Left lobe of liver (tissue), 2 donors: ENCODE measurements at regions not wholly inside any gene's neighbourhood (a gene's known extent, or its start where the extent isn't known, plus 50 kb on each side); places are given as distances from the start of the nearest gene placed in this dataset.

Experiments
- ATAC-seq: fragments of 200-7000 bp; cut with Tn5 transposase; one replicate; pipeline ENCODE4 v1.9.1; 2020; ENCODE audit warnings: mild to moderate bottlenecking, moderate library complexity
- DNase-seq: peaks from one replicate; pipeline ENCODE4 v3.0.0-alpha.2; 2020; ENCODE audit warnings: low spot score
- donor health status: DM: no; HTN: no; CAD: no; lungs with moderate emphysema.
- donor health status: DM: no; HTN: yes; CAD: no.

- no peak for ATAC-seq
- DNase-seq = no peak
Measured at GRCh38 chr19:28027116-28027515, 1185.8 kb downstream of the UQCRFS1 start.

DNA sequence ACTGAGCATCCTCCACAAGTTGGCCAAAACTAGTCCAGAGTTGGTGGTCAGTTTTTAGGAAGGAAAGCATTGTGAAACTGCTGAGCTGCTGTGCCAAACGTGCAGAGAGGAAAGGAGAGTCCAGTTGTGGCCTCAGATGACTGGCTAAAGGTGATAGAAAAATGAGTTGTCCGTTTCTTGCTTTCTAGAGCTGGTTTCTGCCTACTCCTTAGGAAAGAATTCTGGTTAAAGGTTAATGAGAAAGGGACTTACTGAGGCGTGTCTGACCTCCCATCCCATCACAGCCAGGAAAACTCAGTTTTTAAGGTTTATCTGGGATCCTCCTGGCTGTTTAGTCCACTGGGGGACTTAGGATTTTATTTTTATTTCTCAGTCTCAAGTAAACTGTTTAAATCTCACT lies 1186.3 kb downstream of the UQCRFS1 start:
- DNase-seq (no peak), ATAC-seq (no peak)

DNA sequence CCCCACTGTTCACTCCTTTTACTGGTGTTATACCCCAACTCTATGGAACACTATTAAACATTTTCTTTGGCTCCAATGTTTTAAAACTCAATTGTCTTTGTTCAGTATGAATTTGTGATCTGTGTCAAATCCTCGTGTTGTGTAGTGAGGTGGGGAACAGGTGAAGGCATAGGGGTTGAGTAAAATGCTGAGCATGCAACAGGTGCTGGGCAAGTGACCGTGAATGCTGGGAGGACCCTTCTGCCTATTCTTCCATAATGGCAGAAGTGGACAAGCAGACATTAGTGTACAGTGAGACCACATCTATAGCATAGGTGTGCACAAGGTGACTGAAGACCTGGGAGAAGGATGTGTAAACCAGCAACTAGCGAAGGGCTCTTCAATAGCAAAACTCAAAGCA lies 1188.0 kb downstream of the UQCRFS1 start:
- ATAC-seq (no peak), DNase-seq (no peak)

DNA sequence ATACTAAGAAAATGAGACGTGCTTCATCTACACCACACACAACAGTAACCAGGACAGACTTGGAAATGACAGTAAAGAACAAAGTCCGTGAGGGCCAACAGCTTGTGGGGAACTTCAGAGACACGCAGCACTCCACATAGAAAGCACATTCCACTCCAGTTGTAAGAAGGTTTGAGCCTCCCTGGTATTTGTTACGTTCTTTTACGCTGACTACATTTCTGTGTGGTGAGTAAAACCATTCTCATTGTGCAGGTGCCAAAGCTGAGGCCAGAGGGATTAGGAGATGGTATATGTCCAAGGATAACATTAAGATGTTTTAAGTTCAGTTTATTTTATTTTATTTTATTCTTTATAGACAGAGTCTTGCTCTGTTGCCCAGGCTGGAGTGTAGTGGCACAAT lies 1189.9 kb downstream of the UQCRFS1 start:
- no peak for DNase-seq
- no peak for ATAC-seq

DNA sequence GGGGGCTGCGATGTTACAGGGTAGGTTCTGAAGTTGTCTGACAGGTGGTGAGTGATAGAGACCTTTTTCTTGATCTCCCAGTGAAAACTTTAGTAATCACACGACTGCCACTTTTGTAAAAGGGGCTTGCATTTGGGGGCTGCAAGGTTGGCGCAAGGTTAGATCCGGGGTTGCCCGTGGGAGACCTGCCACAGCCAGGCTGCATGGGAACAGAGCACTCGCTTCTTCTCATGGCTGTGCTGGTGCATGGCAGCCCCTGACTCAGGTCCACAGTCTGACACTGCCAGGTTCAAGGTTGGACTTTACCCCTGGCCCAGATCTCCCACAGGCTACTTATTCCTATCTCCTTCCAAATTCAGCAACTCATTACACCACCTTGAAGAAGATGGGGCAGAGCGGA lies 1190.4 kb downstream of the UQCRFS1 start:
- no peak for DNase-seq
- ATAC-seq = no peak

DNA sequence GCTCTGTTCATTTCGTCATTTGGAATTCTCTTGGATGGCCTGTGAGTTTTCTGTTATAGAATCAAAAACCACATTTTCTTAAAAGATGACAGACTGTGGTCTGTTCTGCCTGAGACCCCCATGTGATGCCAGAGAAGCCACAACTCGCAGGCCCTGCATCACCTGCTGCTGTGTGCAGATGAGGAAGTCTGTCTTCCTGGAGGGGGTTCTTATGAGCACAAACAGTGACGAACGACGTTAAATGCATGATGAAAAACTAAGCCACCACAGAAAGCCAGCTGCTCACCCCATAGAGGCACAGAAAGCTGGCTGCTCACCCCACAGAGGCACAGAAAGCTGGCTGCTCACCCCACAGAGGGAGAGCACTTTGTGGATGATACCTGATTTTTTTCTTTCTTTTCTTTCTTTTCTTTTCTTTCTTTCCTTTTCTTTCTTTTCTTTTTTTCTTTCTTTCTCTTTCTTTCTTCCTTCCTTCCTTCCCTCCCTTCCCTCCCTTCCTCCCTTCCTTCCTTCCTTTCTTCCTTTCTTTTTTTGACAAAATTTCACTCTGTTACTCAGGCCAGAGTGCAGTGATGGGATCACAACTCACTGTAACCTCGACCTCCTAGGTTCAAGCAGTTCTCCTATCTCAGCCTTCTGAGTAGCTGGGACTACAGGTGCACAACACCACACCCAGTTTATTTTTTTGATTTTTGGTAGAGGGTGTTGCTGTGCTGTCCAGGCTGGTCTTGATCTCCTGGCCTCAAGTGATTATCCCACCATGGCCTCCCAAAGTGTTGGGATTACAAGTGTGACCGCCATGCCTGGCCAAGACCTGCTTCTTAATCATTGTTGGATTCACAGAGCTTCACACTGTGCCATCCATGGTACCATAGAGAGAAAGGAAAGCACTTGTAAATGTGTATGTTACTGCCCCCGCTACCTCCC lies 1191.4 kb downstream of the UQCRFS1 start:
- no peak for ATAC-seq
- no peak for DNase-seq

DNA sequence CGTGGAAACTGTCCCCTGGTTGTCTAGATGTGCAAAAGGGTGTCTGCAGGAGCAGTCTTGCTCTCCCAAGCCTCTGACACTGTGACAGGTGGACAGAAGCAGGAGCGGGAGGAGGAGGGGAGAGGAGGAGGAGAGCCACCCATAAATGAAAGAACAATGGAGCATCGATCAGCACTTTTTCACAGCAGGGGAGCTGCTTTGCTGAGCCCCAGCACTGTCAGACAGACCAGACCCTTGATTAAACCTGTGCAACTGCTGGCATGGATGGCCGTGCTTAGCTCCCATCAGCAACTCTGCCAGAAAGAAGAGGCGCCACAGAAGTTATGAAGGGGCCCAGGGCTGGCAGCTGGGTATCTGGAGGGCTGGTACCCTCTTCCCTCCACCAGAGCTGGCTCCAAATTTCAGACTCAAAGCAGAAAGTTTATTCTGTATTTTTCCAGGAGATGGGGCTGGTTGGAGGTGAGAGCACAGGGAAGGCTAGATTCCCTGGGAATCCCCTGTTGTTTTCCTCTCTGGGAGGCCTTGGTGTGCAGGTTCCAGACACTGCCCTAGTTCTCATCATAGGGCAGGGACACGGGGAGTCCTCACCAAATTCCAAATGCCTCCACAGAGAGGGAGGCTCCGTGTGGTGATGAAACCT lies 1192.2 kb downstream of the UQCRFS1 start:
- no peak for ATAC-seq
- no peak for DNase-seq

DNA sequence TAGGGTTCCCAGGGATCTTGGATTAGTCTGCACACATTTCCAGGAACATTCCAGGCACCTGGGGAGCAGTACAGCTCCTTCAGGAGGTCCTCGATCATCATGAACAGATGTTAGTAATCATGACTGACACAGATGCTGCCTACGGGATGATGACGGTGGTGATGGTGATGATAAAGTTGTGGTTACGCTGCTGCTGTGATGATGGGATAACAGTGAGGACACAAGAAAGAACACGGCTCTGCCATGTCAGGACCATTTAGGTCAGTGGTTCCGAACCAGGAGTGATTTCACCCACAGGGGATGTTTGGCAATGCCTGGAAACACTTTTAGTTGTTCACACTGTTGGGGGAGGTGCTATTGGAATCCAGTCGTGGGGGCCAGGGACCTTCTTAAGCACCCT lies 1193.0 kb downstream of the UQCRFS1 start:
- ATAC-seq (no peak), DNase-seq (no peak)

- no peak for ATAC-seq
- no peak for DNase-seq
Measured at GRCh38 chr19:28019371-28019770, 1193.6 kb downstream of the UQCRFS1 start.

DNA sequence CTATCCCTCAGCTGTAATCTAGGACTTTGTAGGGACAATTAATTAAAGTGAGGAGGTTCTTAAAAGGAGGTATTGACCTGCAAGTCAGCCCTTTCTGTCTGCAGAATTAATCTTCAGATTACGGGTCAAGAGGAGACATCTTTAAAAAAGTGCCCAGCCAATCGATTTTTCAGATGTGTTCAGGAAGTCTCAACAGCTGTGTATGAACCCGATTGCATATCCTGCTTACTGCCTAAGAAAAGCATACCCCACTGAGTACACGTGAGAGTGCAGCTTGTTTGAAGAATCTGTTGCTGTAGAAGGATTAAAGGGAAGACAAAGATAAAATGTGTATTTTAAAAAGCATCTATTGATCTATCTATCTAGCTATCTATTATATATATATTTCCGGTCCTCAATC lies 1194.5 kb downstream of the UQCRFS1 start:
- ATAC-seq (no peak), DNase-seq (no peak)

DNA sequence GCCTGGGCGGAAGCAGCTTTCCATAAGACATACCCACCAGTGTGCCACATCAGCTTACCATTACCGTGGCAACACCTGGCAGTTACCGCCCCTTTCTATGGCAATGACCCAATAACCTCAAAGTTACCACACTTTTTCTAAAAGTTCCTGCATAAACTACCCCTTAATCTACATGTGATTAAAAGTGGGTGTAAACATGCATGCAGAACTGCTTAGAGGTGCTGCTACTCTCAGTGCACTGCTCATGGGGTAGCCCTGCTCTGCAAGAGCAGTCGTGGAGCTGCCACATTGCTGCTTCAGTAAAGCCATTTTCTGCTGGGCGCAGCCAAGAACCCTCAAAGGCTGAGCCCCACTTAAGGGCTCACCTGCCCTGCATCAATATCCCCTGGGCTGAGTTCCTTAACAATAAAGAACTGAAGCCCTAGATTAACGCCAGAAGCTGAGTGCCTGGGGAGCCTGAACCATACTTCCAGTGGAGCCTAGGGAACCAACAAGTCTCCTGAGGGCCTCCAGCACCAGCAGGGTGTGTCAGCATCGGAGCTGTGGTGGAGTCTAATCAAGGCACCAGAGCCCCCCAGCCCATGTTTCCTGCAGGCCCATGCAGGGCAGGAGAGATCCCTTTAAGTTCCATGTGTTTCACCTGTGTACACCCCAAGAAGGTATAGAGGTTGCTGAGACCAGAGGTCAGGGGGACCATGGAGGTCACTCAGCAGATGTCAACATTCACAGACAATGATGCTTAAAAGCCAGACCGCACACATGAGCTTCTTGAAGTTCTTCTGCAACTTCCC lies 1198.1 kb downstream of the UQCRFS1 start:
- DNase-seq (no peak), ATAC-seq (no peak)

- ATAC-seq = no peak
- no peak for DNase-seq
Measured at GRCh38 chr19:28012361-28012760, 1200.6 kb downstream of the UQCRFS1 start.

- DNase-seq (no peak), ATAC-seq (no peak)
Measured at GRCh38 chr19:28010656-28011055, 1202.3 kb downstream of the UQCRFS1 start.

- DNase-seq = no peak
- ATAC-seq = no peak
Measured at GRCh38 chr19:28009696-28010095, 1203.3 kb downstream of the UQCRFS1 start.

- ATAC-seq (no peak), DNase-seq (no peak)
Measured at GRCh38 chr19:28008695-28009094, 1204.3 kb downstream of the UQCRFS1 start.

- ATAC-seq (no peak), DNase-seq (no peak)
Measured at GRCh38 chr19:28003543-28003942, 1209.4 kb downstream of the UQCRFS1 start.

GRCh38 chr19:27997069-27997468 lies 1215.9 kb downstream of the UQCRFS1 start:
- DNase-seq (no peak), ATAC-seq (no peak)

DNA sequence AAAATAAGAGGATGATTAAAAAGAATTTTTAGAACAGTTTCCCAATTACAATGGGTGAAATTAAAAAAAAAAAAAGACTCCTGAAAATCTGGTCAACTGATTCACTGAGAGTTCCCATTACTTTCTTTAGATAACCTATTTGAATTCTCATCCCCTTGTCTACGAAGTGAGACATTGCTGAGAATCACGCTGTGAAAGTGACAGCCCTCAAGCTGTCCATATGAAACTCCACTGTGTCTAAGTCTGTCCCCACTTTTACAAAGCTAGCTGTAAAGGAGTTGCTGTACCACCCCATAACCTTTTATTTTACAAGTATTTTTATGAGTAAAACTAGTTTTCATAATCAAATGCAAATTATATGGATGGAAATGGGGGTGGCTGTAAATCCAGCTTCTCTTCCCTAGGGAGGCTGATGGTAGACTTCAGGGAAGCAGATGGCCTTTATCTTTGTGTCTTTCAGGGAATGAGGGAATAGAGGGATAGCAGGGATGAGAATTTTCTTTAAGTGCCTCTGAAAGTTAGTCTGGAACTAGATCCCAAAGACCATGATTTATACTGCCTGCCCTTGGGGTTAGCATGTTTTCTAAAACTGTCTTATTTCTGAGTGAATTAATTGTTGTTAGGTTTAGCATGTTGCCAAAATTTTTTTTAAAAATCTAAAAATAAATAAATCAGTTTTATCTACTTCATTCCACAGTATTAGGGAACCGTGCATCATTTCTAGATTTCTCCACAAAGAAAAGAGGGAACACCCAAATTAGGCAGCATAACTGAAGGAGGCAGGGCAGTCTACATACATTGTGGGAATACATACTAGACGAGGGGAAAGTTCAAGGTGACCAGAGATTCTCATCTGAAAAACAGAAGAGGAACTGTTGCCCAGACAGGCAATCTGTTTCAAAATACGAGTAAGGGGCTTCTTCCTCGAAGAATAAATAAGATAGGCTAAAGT lies 1219.1 kb downstream of the UQCRFS1 start:
- no peak for DNase-seq
- ATAC-seq = no peak

DNA sequence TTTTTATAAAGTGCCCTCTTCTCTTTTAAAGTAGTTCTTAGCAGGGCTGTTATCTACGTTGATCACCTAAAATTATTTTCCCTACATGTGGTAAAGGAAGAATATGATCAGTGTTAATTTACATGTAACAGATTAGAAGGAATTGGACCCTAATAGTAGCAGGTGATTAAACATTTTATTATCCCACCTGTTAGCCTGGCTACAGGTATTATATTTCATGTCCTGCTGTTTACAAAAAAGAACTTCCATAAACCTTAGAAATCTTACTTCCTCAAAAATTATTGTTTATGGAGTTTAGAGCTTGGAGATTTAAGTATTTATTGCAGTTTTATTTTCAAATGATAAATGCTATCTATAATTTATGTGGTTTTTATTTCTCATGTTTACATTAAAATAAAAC lies 1226.7 kb downstream of the UQCRFS1 start:
- no peak for ATAC-seq
- no peak for DNase-seq

GRCh38 chr19:27975419-27976005 lies 1237.4 kb downstream of the UQCRFS1 start:
- DNase-seq (no peak), ATAC-seq (no peak)
